ENCODE measurements at regions not wholly inside any gene's neighbourhood (a gene's known extent, or its start where the extent isn't known, plus 50 kb on each side); places are given as distances from the start of the nearest gene placed in this dataset.

- no peak for TF ChIP-seq CTCF (IDR thresholded peaks at IDR 0.05; ENCODE audit: low read depth, low read length)
- no peak overlapping the region for H3K4me3 ChIP-seq (replicated peaks in 1 of 2; ENCODE audit: low read depth in 2 of 2, low read length in 2 of 2)
- DNase-seq (ENCODE audit: low read depth in 2 of 2), result peak in 1 of 2 donors; percentile 2
Measured at GRCh38 chr16:52861614-52862022, 191.1 kb downstream of the CHD9NB start.

GRCh38 chr16:52855463-52855862 lies 197.2 kb downstream of the CHD9NB start:
- DNase-seq (ENCODE audit: low read depth in 2 of 2), result no peak
- H3K4me3 ChIP-seq (replicated peaks in 1 of 2; ENCODE audit: low read depth in 2 of 2, low read length in 2 of 2), result no peak overlapping the region
- no peak for TF ChIP-seq CTCF (IDR thresholded peaks at IDR 0.05; ENCODE audit: low read depth, low read length)

- no peak for TF ChIP-seq CTCF (IDR thresholded peaks at IDR 0.05; ENCODE audit: low read depth, low read length)
- H3K4me3 ChIP-seq (replicated peaks in 1 of 2; ENCODE audit: low read depth in 2 of 2, low read length in 2 of 2), result no peak overlapping the region
- no peak for DNase-seq (ENCODE audit: low read depth in 2 of 2)
Measured at GRCh38 chr16:52852978-52853377, 199.7 kb downstream of the CHD9NB start.

- DNase-seq (ENCODE audit: low read depth in 2 of 2), result no peak
- no peak for TF ChIP-seq CTCF (IDR thresholded peaks at IDR 0.05; ENCODE audit: low read depth, low read length)
- no peak overlapping the region for H3K4me3 ChIP-seq (replicated peaks in 1 of 2; ENCODE audit: low read depth in 2 of 2, low read length in 2 of 2)
Measured at GRCh38 chr16:52851211-52851740, 201.4 kb downstream of the CHD9NB start.

GRCh38 chr16:52843381-52843780 lies 209.3 kb downstream of the CHD9NB start:
- no peak for DNase-seq (ENCODE audit: low read depth in 2 of 2)
- no peak for TF ChIP-seq CTCF (IDR thresholded peaks at IDR 0.05; ENCODE audit: low read depth, low read length)
- H3K4me3 ChIP-seq (replicated peaks in 1 of 2; ENCODE audit: low read depth in 2 of 2, low read length in 2 of 2), result no peak overlapping the region

- TF ChIP-seq CTCF (IDR thresholded peaks at IDR 0.05; ENCODE audit: low read depth, low read length), result no peak
Measured at GRCh38 chr16:52837251-52837650, 215.4 kb downstream of the CHD9NB start.

More at GRCh38 chr16:52837251-52837650, 215.4 kb downstream of the CHD9NB start:
- H3K4me3 ChIP-seq (replicated peaks in 1 of 2; ENCODE audit: low read depth in 2 of 2, low read length in 2 of 2), result no peak overlapping the region
- DNase-seq (ENCODE audit: low read depth in 2 of 2), result no peak

Measured in cardiac fibroblast (primary cell).